NCI-H146 treated with DMSO at 0.1 percent for 48 hours (cell line): ENCODE measurements at regions not wholly inside any gene's neighbourhood (a gene's known extent, or its start where the extent isn't known, plus 50 kb on each side); places are given as distances from the start of the nearest gene placed in this dataset.
"Not testable (repeated sequence)": the region's sequence is repeated elsewhere in the genome, so short reads cannot be mapped to it uniquely, and the experiment has no call there.

Source experiments
- DNase-seq: peaks from one replicate; lab custom pipeline; 2025; ENCODE audit not compliant: unreplicated experiment; lab: John Stamatoyannopoulos, UW

GRCh38 chr15:35914573-35914972 lies 368.6 kb upstream of the DPH6 start:
- DNase-seq, result no peak

- no peak for DNase-seq
Observed at GRCh38 chr15:35921046-35921445, 375.1 kb upstream of the DPH6 start.

GRCh38 chr15:35925275-35926006 lies 379.5 kb upstream of the DPH6 start:
- DNase-seq, result no peak

- no peak for DNase-seq
Observed at GRCh38 chr15:35926007-35926380, 380.0 kb upstream of the DPH6 start.

- DNase-seq, result no peak
Observed at GRCh38 chr15:35928847-35929246, 382.9 kb upstream of the DPH6 start.

- DNase-seq, result no peak
Observed at GRCh38 chr15:35929740-35930444, 383.9 kb upstream of the DPH6 start.

GRCh38 chr15:35931799-35932341 lies 385.9 kb upstream of the DPH6 start:
- DNase-seq, result no peak

GRCh38 chr15:35932531-35932930 lies 386.6 kb upstream of the DPH6 start:
- DNase-seq, result no peak

GRCh38 chr15:35933531-35933930 lies 387.6 kb upstream of the DPH6 start:
- no peak for DNase-seq

- no peak for DNase-seq
Observed at GRCh38 chr15:35934383-35935049, 388.6 kb upstream of the DPH6 start.

GRCh38 chr15:35936284-35936683 lies 390.3 kb upstream of the DPH6 start:
- DNase-seq, result no peak

GRCh38 chr15:35937380-35937779 lies 391.4 kb upstream of the DPH6 start:
- DNase-seq, result no peak

GRCh38 chr15:35944945-35945585 lies 399.1 kb upstream of the DPH6 start:
- DNase-seq, result no peak

- no peak for DNase-seq
Observed at GRCh38 chr15:35953424-35953823, 407.5 kb upstream of the DPH6 start.

GRCh38 chr15:35956056-35956455 lies 410.1 kb upstream of the DPH6 start:
- no peak for DNase-seq

GRCh38 chr15:35958021-35958420 lies 412.1 kb upstream of the DPH6 start:
- no peak for DNase-seq

- no peak for DNase-seq
Observed at GRCh38 chr15:35958975-35959374, 413.0 kb upstream of the DPH6 start.

GRCh38 chr15:35963326-35963725 lies 417.4 kb upstream of the DPH6 start:
- DNase-seq, result no peak

- DNase-seq, result no peak
Observed at GRCh38 chr15:35966781-35967180, 420.8 kb upstream of the DPH6 start.

- DNase-seq, result not testable (repeated sequence)
Observed at GRCh38 chr15:35967968-35968367, 422.0 kb upstream of the DPH6 start.

GRCh38 chr15:35973029-35973428 lies 427.1 kb upstream of the DPH6 start:
- DNase-seq, result no peak
